BLaER1 (cell line): ENCODE measurements at regions not wholly inside any gene's neighbourhood (a gene's known extent, or its start where the extent isn't known, plus 50 kb on each side); places are given as distances from the start of the nearest gene placed in this dataset.

Experiments
- H3K27ac ChIP-seq: shearing (Covaris generic); formaldehyde crosslinking; 2 replicates; pipeline ENCODE4 v1.8.1; 2022
- H3K27me3 ChIP-seq: shearing (Covaris generic); formaldehyde crosslinking; 2 replicates; pipeline ENCODE4 v1.8.1; 2022
- H3K36me3 ChIP-seq: shearing (Covaris generic); formaldehyde crosslinking; 2 replicates; pipeline ENCODE4 v1.8.1; 2022
- H3K4me1 ChIP-seq: shearing (Covaris generic); formaldehyde crosslinking; 2 replicates; pipeline ENCODE4 v1.8.1; 2022
- H3K4me2 ChIP-seq: shearing (Covaris generic); formaldehyde crosslinking; 2 replicates; pipeline ENCODE4 v1.8.1; 2022
- H3K4me3 ChIP-seq: shearing (Covaris generic); formaldehyde crosslinking; 2 replicates; pipeline ENCODE4 v1.8.1; 2022
- H3K9ac ChIP-seq: shearing (Covaris generic); formaldehyde crosslinking; 2 replicates; pipeline ENCODE4 v1.8.1; 2022
- H3K9me3 ChIP-seq: shearing (Covaris generic); formaldehyde crosslinking; 2 replicates; pipeline ENCODE4 v1.8.1; 2022
- H4K20me1 ChIP-seq: shearing (Covaris generic); formaldehyde crosslinking; 2 replicates; pipeline ENCODE4 v1.8.1; 2022
- Cebpa-rat ChIP-seq: shearing (Covaris generic); IDR thresholded peaks from 2 replicates; pipeline ENCODE4 v1.8.1; 2022

DNA sequence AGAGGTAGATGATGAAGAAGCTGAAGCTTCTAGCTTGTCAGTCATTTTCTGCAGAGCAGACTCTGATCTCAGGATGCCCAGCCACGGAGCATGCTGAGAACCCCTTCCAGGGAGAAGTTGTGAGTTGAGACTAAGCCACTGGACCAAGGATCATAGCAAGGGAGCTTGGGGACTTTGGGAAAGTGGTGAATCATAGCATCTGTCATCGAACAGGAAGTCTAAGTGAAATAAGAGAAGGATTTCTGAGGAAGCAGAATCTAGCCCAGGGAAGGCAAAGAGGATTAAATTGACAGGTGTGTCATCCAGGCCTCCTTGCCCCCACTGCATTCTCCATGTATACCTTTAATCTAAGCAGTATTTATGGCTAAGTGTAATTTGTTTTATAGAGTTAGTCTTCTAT lies 71.8 kb upstream of the TMEM108 start:
- Histone ChIP-seq H3K9me3 (no peaks in the 10 kb centered on the region), H3K27me3 (no peaks in the 10 kb centered on the region), H4K20me1 (no peaks in the 10 kb centered on the region), H3K4me2 (no peak overlapping the region), H3K27ac (no peak overlapping the region), H3K36me3 (no peaks in the 10 kb centered on the region), H3K4me3 (no peak overlapping the region), H3K4me1 (peaks cover 18% of the 10 kb centered on the region), H3K9ac (no peak overlapping the region)
- TF ChIP-seq Cebpa-rat, result no peak

DNA sequence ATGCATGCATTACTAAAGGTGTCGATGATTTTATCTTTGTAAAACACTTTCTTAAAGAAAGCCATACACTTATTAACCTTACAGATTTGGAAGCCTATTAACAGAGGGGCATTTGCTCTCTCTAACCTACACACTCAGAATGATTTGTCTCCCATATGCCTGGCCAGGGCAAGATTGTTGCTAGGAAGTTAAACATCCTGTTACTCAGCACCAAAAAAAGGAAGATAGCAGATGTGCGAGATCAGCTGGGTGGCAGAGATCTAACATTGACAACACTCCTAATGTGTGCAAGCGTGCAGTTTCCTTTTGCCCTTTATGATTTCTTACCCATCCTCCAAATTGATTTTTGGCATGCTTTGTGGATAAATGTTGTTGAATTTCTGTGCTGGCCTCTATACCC lies 73.9 kb upstream of the TMEM108 start:
- H3K27ac ChIP-seq, result no peak overlapping the region
- no peak for TF ChIP-seq Cebpa-rat
- H4K20me1 ChIP-seq, result no peaks in the 10 kb centered on the region
- H3K27me3 ChIP-seq, result no peaks in the 10 kb centered on the region
- H3K36me3 ChIP-seq, result no peaks in the 10 kb centered on the region
- no peaks in the 10 kb centered on the region for H3K9me3 ChIP-seq
- H3K4me1 ChIP-seq, result peaks cover 18% of the 10 kb centered on the region
- H3K4me2 ChIP-seq, result peak overlapping the region; percentile 21
- H3K9ac ChIP-seq, result no peak overlapping the region
- no peak overlapping the region for H3K4me3 ChIP-seq

DNA sequence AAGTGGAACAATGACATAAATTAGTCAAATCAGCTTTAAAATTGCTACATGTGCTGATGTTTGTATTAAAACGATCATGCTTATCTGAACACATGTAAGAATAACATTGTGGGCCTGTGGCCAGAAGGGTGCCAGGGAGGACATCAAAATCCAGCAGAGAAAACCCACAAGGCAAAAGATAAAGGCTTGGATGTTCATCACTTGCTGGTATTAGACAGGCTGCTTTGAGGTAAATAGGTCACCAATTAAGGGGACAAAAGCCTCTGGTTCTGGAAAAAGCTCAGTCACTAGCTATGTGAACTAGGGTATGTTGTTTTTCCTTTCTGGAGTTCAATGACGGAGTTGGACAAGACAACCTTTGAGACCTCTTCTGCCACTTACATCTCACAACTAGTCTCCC lies 74.4 kb upstream of the TMEM108 start:
- H3K4me3 ChIP-seq, result no peak overlapping the region
- no peak for TF ChIP-seq Cebpa-rat
- H3K27me3 ChIP-seq, result no peaks in the 10 kb centered on the region
- no peaks in the 10 kb centered on the region for H3K36me3 ChIP-seq
- H3K9ac ChIP-seq, result no peak overlapping the region
- H3K4me1 ChIP-seq, result peaks cover 18% of the 10 kb centered on the region
- no peaks in the 10 kb centered on the region for H4K20me1 ChIP-seq
- H3K27ac ChIP-seq, result no peak overlapping the region
- peak overlapping the region; percentile 21 for H3K4me2 ChIP-seq
- no peaks in the 10 kb centered on the region for H3K9me3 ChIP-seq

DNA sequence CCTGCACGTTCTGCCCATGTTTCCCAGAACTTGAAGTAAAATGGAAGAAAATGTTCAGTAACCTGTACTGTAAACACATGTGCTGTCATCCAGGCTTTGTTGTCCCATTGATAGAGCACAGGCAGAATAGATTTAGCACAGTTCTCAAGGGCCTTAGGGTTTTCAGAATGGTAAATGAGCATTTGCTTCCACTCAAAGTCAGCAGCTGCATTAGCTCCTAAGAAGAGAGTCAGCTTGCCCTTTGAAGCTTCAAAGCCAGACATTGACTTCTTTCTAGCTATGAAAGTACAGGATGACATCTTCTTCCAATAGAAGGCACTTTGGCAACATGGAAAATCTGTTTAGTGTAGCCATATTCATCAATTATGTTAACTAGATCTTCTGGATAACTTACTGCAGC lies 76.2 kb upstream of the TMEM108 start:
- Histone ChIP-seq H3K9me3 (no peaks in the 10 kb centered on the region), H3K9ac (no peak overlapping the region), H3K4me3 (no peak overlapping the region), H3K36me3 (no peaks in the 10 kb centered on the region), H4K20me1 (no peaks in the 10 kb centered on the region), H3K4me1 (peaks cover 18% of the 10 kb centered on the region), H3K27ac (no peak overlapping the region), H3K4me2 (no peak overlapping the region), H3K27me3 (no peaks in the 10 kb centered on the region)
- no peak for TF ChIP-seq Cebpa-rat

DNA sequence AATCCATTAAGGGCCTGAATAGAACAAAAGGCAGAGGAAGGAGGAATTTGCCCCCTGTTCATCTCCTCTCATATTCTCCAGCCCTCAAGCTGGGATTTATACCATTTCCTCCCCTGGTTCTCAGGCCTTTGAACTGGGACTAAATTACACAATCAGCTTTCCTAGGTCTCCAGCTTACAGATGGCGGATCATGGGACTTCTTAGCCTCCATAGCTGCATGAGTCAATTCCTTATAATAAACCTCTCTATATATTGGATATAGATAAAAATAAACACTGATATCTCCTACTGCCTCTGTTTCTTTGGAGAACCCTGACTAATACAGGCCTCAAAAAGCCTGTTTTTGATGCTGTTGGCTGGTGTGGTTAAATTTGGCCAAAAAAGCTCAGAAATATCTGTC lies 84.5 kb upstream of the TMEM108 start:
- TF ChIP-seq Cebpa-rat, result no peak

DNA sequence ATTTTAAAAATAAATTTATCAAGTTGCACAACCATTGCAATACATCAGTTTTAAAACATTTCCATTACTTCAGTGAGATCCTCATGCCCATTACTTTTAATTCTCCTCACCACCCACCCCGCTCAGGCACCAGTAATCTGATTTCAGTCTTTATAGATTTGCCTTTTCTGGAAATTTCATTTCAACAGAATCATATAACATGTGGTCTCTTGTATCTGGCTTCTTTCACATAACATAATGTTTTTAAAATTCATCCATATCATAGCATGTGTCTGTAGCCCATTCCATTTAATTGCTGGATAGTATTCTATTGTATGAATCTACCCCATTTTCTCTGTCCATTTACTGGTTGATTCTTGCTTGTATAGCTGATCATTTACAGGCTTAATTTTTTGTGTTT lies 110.3 kb upstream of the TMEM108 start:
- Histone ChIP-seq H3K9ac (no peak overlapping the region), H3K9me3 (no peaks in the 10 kb centered on the region), H3K27ac (no peak overlapping the region), H3K4me2 (no peak overlapping the region), H3K36me3 (no peaks in the 10 kb centered on the region), H3K4me3 (no peak overlapping the region), H4K20me1 (no peaks in the 10 kb centered on the region), H3K27me3 (no peaks in the 10 kb centered on the region), H3K4me1 (no peaks in the 10 kb centered on the region)
- TF ChIP-seq Cebpa-rat, result no peak

More for the DNA sequence above, 84.5 kb upstream of the TMEM108 start:
- H3K9me3 ChIP-seq, result no peaks in the 10 kb centered on the region
- H3K4me1 ChIP-seq, result no peaks in the 10 kb centered on the region
- no peaks in the 10 kb centered on the region for H3K27me3 ChIP-seq
- H3K9ac ChIP-seq, result no peak overlapping the region
- no peaks in the 10 kb centered on the region for H4K20me1 ChIP-seq
- H3K4me2 ChIP-seq, result no peak overlapping the region
- H3K4me3 ChIP-seq, result no peak overlapping the region
- H3K27ac ChIP-seq, result no peak overlapping the region
- no peaks in the 10 kb centered on the region for H3K36me3 ChIP-seq

DNA sequence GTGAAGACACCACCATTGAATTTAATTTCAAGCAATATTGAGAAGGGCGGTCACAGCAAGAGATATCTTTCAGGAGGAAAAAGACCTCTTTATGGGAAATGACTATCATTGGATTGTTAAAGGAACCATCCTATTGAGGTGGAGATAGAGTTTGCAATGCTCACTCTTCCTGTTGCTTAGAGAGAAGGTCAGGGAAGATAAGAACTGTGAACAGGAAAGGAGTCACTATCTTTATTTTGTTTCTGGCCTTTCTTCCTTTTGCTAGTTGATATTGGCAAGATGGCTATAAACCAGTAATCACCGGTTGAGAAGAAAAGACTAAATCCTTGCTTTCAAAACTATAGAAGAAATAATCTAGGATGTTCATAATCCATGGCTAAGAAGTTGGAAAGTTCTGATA lies 112.1 kb upstream of the TMEM108 start:
- no peak overlapping the region for H3K9ac ChIP-seq
- H3K36me3 ChIP-seq, result no peaks in the 10 kb centered on the region
- H4K20me1 ChIP-seq, result no peaks in the 10 kb centered on the region
- no peaks in the 10 kb centered on the region for H3K4me1 ChIP-seq
- TF ChIP-seq Cebpa-rat, result no peak
- no peaks in the 10 kb centered on the region for H3K9me3 ChIP-seq
- no peak overlapping the region for H3K4me3 ChIP-seq
- H3K27me3 ChIP-seq, result no peaks in the 10 kb centered on the region
- no peak overlapping the region for H3K4me2 ChIP-seq
- H3K27ac ChIP-seq, result no peak overlapping the region

DNA sequence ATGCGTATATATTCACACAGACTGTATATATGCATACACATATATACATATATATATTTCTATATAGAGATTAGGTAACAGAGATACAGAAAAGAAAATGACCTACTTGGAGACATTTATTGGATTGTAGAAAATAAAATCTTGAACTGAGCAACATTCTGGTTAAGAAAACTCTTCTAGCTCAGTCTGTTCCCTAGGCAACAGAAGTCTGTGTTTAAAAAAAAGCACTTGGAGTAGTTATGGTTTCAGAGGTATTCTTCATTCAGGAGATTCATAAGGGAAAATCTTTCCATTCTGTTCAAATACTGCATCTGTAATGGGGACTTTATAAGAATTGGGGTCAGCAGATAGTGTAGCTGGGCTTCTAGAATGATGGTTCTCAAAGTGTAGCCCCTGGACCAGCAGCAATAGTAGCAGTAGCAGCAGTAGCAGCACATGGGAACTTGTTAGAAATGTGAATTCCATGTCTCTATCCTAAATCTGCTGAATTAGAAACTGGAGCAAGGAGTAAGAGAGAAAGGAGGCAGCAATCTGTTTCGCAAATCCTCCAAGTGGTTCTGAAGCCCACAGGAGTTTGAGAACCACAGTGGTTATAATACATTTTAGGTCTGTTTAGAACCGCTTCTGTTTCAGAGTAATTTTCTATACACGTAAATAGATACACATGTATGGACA lies 112.8 kb upstream of the TMEM108 start:
- Histone ChIP-seq H3K4me1 (no peaks in the 10 kb centered on the region), H4K20me1 (no peaks in the 10 kb centered on the region), H3K4me2 (no peak overlapping the region), H3K9ac (no peak overlapping the region), H3K27me3 (no peaks in the 10 kb centered on the region), H3K4me3 (no peak overlapping the region), H3K27ac (no peak overlapping the region), H3K9me3 (no peaks in the 10 kb centered on the region), H3K36me3 (no peaks in the 10 kb centered on the region)
- TF ChIP-seq Cebpa-rat, result no peak

DNA sequence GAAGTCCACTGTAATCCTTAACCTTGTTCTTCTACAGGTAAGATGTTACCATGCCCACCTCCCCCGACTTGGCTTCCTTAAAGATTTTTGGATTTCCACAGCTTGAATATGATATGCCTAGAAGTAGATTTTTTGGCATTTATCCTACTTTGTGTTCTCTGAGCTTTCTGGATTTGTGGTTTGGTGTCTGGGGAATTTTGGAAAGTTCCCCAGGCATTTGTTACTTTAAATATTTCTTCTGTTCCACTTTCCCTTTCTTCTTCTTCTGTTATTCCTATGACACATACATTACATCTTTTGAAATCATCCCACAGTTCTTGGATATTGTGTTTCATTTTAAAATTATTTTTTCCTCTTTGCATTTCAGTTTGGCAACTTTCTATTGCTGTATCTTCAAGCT lies 122.1 kb upstream of the TMEM108 start:
- H3K4me1 ChIP-seq, result no peaks in the 10 kb centered on the region
- no peak for TF ChIP-seq Cebpa-rat
- H4K20me1 ChIP-seq, result no peaks in the 10 kb centered on the region
- no peak overlapping the region for H3K27ac ChIP-seq
- no peak overlapping the region for H3K9ac ChIP-seq
- no peaks in the 10 kb centered on the region for H3K9me3 ChIP-seq
- no peaks in the 10 kb centered on the region for H3K27me3 ChIP-seq
- no peak overlapping the region for H3K4me3 ChIP-seq
- H3K4me2 ChIP-seq, result no peak overlapping the region
- no peaks in the 10 kb centered on the region for H3K36me3 ChIP-seq

DNA sequence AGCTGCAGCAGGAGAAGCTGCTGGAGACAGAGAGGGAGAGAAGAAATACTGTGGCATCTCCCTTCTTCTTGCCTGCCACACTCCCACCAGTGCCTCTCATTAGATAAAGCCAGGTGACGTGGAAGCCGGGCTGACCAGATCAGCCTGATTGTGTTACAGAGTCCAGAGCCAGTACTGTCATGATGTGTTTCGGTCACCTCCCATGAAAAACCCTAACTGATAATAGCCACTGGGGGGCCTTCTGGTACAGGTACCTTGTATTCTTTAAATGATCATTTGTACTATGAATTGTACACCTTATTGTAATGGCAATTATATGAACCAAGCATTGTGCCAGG lies 125.8 kb upstream of the TMEM108 start:
- no peak overlapping the region for H3K4me2 ChIP-seq
- TF ChIP-seq Cebpa-rat, result no peak
- H3K27me3 ChIP-seq, result no peaks in the 10 kb centered on the region
- no peaks in the 10 kb centered on the region for H3K9me3 ChIP-seq
- no peaks in the 10 kb centered on the region for H4K20me1 ChIP-seq
- no peak overlapping the region for H3K27ac ChIP-seq
- no peaks in the 10 kb centered on the region for H3K36me3 ChIP-seq
- H3K4me3 ChIP-seq, result no peak overlapping the region
- H3K4me1 ChIP-seq, result no peaks in the 10 kb centered on the region
- H3K9ac ChIP-seq, result no peak overlapping the region
